Stomach (tissue), 4 donors: ENCODE measurements at regions not wholly inside any gene's neighbourhood (a gene's known extent, or its start where the extent isn't known, plus 50 kb on each side); places are given as distances from the start of the nearest gene placed in this dataset.

Experiments used
- CTCF ChIP-seq, 7 experiments: fragments of 450-650 bp in 4 of 7; fragments of 200-600 bp in 3 of 7; sonication (generic) in 3 of 7; IDR thresholded peaks; one replicate each; pipeline ENCODE4 v1.5.1; 2016 to 2019; ENCODE audit warnings: antibody characterized with exemption in 7 of 7, control low read depth in 2 of 7, mild to moderate bottlenecking in 1 of 7
- EP300 ChIP-seq: sonication (generic); formaldehyde crosslinking; IDR thresholded peaks from one replicate; pipeline ENCODE4 v1.6.1; 2017; ENCODE audit warnings: antibody characterized with exemption
- POLR2A ChIP-seq, 4 donors: fragments of 450-650 bp; IDR thresholded peaks; one replicate each; pipeline ENCODE4 v1.6.1; 2016; ENCODE audit warnings: antibody characterized with exemption in 4 of 4, control low read depth in 2 of 4, mild to moderate bottlenecking in 1 of 4, moderate library complexity in 1 of 4
- POLR2AphosphoS5 ChIP-seq, 3 donors: sonication (generic); formaldehyde crosslinking; IDR thresholded peaks; one replicate each; pipeline ENCODE4 v1.6.1; 2016; ENCODE audit warnings: antibody characterized with exemption in 3 of 3

GRCh38 chr12:13505224-13505623 is 308.7 kb downstream of the EMP1 start:
- no peak for TF ChIP-seq POLR2A (IDR thresholded peaks at IDR 0.05)
- TF ChIP-seq EP300, result no peak
- TF ChIP-seq CTCF (IDR thresholded peaks at IDR 0.05), result no peak
- no peak for TF ChIP-seq POLR2AphosphoS5 (IDR thresholded peaks at IDR 0.05)
